CD4-positive, alpha-beta T cell treated with Interleukin-17A for 4 hours (primary cell): ENCODE measurements at regions not wholly inside any gene's neighbourhood (a gene's known extent, or its start where the extent isn't known, plus 50 kb on each side); places are given as distances from the start of the nearest gene placed in this dataset.
"Not testable (repeated sequence)": the region's sequence is repeated elsewhere in the genome, so short reads cannot be mapped to it uniquely, and the experiment has no call there.

Experiments used
- DNase-seq: peaks from one replicate; pipeline ENCODE4 v3.0.0-alpha.2; 2020; ENCODE audit warnings: mixed read lengths

DNA sequence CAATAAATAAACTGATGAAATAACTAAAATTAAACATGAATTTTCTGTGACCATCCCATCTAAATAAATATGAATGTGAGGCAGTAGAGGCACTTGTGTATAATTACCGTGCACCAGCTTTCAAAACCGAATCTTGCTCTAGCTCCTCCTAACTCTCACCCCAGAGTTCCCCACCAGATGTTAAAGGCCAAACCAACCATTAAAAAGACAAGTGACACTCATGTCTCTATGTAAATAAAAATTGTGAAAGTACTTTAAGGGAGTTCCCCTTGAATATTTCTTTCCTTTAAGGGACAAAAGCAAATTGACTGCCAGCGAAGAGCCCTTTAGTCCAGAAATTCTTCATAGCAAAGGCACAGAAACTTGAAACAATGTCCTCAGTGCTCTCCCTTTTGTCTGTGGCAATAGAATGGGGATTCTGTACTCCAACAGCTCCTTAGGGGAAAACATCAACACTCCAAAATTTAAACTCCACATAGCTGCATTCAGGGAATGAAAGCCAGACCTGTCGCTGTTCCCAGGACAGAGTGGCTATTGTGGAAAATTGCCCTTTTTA, 101.7 kb upstream of the SOX21 start:
- DNase-seq = no peak

DNA sequence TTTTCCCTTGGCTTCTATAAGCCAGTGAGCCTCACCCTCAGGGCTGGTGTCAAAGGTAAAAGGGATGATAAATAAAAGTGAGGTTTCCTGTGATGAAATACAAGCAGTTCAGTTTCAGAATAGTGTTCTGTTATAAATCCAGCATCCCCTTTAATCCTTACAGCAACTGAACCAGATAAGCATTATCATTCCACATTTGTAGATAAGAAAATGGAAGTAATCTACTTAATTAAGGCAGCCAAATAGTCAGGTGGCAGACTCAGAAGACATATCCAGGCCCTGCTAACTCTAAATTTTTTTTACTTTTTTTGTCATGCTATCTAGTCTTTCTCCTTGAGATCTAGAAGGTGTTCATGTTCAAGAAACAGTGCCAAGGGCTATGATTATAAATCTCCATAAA, 99.4 kb upstream of the SOX21 start:
- no peak for DNase-seq

DNA sequence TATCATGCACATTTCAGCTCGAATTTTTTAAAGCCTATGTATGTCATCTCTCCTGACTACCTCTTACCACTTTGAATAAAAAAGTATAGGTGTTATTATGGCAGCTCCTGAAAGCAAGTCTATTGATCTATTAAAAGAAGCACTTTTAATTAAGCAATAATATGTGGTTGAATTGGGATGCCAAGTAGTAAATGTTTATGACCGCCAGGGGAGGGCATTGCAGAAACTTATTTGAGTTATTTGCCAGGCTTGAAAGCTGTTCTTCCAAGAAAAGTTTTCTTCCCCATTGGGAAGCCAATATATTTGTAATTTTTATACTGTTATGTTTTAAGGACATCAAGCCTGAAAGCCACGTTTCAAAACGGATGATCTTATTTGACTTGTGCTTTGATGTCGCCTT, 88.1 kb upstream of the SOX21 start:
- no peak for DNase-seq

DNA sequence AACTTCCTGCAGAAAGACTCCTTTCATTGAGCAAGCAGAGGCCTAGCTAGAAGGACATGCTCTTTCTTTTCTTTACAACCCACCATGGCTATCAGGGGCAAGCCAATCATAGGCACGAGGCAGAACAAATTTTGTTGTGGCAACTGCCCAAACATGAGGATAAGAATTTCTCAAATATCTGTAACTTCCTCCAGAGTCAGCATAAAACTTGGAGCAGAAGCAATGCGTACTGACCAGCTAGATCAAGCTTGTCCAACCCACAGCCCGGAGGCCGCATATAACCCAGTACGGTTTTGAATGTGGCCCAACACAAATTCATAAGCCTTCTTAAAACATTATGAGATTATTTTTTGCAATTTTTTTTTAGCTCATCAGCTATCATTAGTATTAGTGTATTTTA, 87.0 kb upstream of the SOX21 start:
- DNase-seq = no peak

DNA sequence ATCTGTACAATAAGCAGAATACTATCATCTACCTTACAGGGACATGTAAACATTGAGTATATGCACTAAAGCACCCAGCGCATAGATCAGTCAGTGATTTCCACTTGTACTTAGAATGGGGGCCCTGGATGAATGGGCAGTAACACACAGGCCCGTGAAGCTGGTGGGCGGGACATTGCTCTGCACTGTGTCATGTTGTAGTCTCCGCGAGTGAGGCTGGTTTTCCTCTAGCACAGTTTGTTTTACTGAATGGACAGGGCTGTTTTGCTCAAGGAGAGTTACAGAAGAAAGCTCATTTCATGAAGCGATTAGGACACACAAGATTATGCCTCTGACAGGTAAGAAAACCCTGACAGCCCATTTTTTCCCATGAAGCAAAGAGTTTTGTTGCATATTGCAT, 86.4 kb upstream of the SOX21 start:
- no peak for DNase-seq

DNA sequence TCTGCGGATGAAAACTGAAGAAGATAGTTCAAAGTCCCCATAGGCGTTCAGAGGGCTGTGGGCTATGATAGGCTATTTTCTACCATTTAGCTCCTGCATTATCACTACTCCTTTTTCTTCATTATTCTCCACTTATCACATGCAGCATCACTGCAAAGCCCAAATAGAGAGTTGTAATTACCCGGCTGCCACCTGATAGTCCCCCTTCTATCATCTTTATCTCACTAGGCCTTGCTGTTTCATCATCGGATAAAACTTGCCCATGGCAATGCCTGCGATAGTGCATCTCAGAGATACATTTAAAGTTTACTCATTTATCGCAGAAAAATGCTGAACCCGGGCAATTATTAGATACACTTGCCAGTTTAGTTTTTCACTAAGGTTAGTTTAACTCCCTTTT, 82.9 kb upstream of the SOX21 start:
- DNase-seq = no peak

DNA sequence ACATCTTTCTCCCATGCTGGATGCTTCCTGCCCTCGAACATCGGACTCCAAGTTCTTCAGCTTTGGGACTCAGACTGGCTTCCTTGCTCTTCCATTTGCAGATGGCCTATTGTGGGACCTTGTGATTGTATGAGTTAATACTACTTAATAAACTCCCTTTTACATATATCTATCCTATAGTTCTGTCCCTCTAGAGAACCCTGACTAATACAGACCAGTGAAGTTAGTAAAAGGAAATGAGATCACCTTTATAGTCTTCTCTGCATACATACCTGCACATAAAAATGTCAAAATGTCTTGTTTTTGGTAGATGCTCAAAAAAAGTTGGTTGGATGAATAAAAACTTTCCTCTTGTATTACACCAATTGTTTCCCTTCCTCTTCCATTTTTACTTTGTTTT, 73.9 kb upstream of the SOX21 start:
- DNase-seq = not testable (repeated sequence)

DNA sequence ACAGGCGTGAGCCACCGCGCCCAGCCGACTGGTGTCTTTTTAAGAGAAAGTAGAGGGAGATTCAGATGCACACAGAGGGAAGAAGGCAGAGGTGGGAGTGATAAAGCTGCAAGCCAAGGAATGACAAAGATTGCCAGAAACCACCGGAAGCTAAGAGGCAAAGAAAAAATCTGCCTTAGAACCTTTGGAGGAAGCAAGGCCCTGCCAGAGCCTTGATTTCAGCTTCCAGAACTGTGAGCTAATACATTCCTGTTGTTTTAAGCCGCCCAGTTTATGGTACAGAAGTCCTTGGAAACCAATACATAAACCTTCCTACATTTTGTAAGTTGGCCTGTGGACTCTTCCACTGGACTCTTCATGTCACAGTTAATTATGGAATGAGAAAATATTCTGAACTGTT, 71.7 kb upstream of the SOX21 start:
- DNase-seq = no peak

DNA sequence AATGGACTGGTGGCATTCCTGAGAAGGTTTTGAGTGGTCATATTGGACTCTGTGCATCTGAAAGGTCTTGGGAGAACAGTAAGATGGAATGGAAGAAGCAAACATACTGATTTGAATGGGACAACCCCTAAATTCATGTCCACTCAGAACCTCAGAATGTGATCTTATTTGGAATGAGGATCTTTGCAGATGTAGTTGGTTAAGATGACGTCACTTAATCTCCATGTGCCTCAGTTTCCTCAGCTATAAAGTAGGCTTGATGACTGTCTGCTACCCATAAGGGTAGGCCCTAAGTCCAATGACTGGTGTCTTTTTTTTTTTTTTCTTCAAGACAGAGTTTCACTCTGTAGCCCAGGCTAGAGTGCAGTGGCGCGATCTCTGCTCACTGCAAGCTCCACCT, 71.1 kb upstream of the SOX21 start:
- no peak for DNase-seq

DNA sequence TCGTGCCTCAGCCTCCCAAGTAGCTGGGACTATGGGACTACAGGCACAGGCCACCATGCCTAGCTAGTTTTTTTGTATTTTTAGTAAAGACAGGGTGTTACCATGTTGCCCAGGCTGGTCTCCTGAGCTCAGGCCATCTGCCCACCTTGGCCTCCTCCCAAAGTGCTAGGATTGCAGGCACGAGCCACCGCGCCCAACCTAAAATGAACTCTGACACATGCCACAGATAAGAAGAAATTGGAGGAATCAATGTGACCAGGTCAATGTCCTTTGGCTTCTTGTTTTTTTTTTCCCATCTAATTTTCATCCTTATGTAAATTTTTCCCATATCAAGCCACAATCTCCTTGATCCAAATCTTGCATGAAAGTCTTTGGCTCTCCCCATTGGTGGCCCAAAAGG, 68.1 kb upstream of the SOX21 start:
- DNase-seq = no peak

DNA sequence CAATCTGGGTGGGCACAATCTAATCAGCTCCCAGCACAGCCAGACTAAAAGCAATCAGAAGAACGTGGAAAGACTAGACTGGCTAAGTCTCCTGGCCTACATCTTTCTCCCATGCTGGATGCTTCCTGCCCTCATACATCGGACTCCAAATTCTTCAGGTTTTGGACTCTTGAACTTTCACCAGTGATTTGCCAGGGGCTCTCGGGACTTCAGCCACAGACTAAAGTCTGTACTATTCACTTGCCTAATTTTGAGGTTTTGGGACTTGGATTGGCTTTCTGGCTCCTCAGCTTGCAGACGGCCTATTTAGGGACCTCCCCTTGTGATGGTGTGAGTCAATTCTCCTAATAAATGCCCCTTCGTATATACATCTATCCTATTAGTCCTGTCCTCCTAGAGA, 66.6 kb upstream of the SOX21 start:
- DNase-seq = no peak

DNA sequence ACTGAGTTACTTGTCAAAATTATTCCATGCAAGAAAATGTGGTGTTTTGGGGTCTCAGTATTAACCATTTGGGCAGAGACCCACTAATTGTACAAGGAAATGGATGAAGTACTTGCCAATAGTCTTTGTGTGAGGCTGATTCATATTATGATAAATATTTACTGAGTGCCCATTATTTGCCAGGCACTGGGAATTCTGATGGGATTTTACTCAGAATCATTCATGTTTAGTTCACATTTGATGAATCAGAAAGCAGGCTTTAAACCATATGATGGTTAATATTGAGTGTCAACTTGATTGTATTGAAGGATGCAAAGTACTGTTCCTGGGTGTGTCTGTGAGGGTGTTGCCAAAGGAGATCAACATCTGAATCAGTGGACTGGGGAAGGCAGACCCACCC, 66.2 kb upstream of the SOX21 start:
- DNase-seq = no peak

DNA sequence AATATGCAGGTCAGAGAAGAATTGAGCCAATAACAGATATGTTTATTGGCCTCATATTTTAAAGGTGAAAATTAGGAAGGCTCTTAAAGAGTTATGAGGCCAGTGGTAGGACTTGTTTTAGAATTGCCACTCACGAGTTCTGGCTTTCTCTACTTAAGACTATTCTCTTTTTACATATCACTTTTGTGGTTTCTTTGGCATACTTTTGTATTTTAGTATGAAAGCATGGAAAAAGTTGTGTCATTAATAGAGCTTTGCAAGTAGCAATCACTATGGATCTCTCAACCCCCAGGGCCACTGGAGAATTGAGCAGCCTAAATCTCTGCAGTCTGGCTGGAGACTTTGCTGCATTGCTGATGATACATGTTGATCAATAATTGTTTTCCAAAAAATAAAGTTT, 64.6 kb upstream of the SOX21 start:
- DNase-seq = no peak

DNA sequence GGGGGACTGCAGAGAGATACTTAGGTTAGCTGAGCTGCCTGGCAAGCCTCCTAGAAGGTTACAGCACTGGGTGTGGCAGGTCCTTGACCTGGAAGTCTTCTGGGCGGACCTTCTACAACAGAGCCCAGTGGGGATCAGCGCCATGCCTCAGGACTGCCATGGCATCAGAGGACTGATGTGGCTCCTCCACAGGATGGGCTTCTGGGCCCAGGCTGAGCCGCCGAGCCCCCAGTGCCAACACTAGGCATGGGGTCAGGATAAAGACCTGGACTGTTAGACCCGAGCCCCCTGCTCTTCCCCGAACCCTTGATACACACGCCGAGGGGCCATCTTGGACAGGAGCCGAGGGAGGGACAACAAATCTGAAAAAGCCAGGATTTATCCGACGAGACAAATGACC, 64.0 kb upstream of the SOX21 start:
- no peak for DNase-seq

DNA sequence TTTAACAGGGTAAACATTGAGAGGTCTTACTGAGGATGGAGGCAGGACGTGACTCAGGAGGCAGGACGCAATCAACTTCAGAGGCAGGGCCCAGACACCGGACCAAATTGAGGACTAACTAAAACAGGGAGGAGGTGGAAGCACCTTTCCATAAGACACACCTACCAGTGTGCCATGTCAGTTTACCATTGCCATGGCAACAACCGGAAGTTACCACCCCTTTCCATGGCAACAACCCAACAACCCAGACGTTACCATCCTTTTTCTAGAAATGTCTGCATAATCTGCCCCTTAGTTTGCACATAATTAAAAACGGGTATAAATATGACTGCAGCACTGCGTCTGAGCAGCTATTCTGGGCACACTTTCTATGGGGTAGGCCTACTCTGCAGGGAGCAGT, 53.5 kb upstream of the SOX21 start:
- DNase-seq = no peak

DNA sequence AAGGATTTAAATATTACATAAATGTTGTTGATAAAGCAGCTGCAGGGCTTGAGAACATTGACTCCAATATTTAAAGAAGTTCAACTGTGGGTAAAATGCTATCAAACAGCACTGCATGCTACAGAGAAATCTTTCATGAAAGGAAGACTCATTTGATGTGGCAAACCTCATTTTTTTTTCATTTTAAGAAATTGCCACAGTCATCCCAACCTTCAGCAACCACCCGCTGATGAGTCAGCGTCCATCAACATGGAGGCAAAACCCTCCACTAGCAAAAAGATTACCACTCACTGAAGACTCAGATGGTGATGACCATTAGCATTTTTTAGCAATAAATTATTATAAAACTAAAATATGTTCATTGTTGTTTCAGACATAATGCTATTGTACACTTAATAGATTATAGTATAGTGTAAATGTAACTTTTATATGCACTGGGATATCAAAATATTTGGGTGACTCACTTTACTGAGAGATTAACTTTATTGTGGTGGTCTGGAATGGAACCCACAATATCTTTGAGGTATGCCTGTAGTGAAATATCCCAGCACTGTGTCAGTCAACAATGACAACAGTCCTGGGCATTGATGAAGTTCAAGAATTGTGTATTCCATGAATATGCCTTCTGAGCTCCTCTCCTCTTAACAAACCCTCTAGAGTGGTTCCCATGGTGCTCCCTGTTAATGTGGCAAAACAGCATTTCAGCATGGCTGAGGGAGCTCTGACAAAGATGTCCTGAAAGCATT, 52.4 kb upstream of the SOX21 start:
- DNase-seq = no peak
